Neural progenitor cell (in vitro differentiated cells): ENCODE measurements at regions not wholly inside any gene's neighbourhood (a gene's known extent, or its start where the extent isn't known, plus 50 kb on each side); places are given as distances from the start of the nearest gene placed in this dataset.

Experiments used
- EZH2 ChIP-seq: fragments of 200-600 bp; sonication (generic); IDR thresholded peaks from 2 replicates; pipeline ENCODE4 v1.6.1; 2017; ENCODE audit warnings: antibody characterized with exemption, mild to moderate bottlenecking, moderate library complexity
- EZH2phosphoT487 ChIP-seq: fragments of 200-600 bp; sonication (generic); IDR thresholded peaks from 2 replicates; pipeline ENCODE4 v1.6.1; 2017; ENCODE audit warnings: antibody characterized with exemption
- TF ChIP-seq, protein P1 (sequence below): fragments of 200-600 bp; sonication (generic); IDR thresholded peaks from 2 replicates; pipeline ENCODE4 v1.5.1; 2017; ENCODE audit warnings: antibody characterized with exemption, mild to moderate bottlenecking

DNA sequence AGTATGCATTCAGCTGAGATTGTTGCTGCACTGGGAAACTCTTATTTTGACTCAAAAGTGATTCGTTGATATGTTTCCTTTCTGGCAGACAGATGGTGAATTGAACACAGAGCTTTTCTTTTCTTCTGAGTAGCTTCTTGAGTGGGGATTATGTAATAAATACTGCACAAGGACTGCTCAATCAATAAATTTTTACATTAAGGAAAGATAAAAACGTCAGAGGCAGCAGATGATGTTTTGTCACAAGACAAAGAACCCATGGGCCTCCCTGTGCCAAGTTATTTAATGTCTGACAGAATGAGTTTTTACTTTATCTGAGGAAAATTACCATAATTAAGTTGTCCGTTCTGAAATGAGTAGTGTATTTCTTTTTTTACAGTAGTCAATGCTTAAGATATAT, 460.3 kb downstream of the UTRN start:
- TF ChIP-seq, protein P1, sequence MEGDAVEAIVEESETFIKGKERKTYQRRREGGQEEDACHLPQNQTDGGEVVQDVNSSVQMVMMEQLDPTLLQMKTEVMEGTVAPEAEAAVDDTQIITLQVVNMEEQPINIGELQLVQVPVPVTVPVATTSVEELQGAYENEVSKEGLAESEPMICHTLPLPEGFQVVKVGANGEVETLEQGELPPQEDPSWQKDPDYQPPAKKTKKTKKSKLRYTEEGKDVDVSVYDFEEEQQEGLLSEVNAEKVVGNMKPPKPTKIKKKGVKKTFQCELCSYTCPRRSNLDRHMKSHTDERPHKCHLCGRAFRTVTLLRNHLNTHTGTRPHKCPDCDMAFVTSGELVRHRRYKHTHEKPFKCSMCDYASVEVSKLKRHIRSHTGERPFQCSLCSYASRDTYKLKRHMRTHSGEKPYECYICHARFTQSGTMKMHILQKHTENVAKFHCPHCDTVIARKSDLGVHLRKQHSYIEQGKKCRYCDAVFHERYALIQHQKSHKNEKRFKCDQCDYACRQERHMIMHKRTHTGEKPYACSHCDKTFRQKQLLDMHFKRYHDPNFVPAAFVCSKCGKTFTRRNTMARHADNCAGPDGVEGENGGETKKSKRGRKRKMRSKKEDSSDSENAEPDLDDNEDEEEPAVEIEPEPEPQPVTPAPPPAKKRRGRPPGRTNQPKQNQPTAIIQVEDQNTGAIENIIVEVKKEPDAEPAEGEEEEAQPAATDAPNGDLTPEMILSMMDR: no peak
- TF ChIP-seq EZH2: no peak
- TF ChIP-seq EZH2phosphoT487: no peak
